Amygdala (tissue), 56 donors: ENCODE measurements at regions not wholly inside any gene's neighbourhood (a gene's known extent, or its start where the extent isn't known, plus 50 kb on each side); places are given as distances from the start of the nearest gene placed in this dataset.

Source experiments
- DNase-seq, 56 donors: peaks; one replicate each; lab custom pipeline; 2025; lab: John Stamatoyannopoulos, UW

DNA sequence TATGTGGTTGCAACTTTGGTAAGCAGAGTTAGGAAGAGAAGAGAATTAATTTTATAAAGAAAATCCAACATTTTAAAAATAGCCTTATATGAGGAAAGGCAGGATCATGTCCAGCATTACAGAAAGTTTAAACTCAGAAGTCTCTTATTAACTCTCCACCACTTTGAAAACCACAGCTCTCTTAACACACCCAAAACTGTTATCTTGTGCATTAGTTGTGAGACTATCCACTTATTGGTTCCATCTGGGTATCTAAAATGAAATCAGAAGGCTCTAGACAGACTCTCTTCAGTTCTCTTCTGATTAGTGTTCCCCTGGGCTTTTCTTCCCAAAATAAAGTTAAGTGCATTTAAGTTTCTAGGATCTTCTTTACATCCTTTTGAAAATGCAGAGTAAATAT, 251.5 kb downstream of the TXNL1 start:
- no peak for DNase-seq

DNA sequence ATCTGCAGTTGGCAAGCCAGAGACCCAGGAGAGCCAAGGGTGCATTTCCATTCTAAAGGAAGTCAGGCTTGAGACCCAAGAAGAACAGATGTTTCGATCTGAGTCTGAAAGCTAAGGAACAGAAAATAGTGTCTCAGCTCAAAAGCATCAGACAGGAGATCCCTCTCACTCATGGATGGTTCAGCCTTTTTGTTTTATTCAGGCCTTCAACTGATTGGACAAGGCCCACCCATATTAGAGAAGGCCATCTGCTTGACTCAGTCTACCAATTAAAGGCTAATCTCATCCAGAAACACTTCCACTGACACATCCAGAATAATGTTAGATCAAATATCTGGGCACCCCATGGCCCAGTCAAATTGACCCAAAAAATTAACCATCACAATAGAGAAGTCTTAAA, 255.0 kb downstream of the TXNL1 start:
- no peak for DNase-seq

DNA sequence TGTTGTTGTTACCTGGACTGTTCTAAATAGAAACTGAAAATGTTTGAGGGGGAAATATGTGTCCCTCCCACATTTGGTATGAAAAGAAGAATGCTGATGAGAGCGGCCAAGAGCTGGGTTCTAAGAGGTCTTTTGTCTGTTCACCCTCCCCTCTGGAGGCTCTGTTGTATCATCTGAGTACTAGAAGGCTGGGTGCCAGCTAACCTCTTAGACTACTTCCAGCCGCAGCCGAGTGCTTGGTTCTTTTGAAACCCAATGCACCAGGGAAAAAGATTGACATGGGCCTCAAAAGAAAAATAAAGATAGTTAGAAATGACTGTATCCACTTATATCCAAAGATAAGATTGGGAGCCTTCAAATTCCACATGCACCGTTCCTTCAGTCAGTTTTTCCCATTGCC, 255.9 kb downstream of the TXNL1 start:
- DNase-seq, result peak in 44 of 56 donors; percentile 1 to 81 (median 40)

DNA sequence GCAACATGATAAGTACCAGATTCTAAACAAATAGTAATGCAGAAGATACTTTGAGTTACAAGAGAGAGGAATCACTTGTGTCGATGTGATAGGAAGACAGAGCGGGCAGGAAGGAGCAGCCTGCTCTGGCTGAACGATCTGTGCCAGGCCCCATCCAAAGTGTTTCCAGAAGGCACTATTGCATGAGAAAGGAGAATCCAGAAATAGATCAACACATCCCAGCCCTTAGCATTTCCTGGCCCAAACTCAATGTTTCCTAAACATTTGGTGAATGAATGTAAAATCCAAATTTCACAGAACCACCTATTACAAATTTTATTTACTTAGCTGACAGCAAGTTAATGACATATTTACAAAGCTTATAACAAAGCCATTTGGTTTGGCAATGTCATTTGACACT, 257.2 kb downstream of the TXNL1 start:
- no peak for DNase-seq

DNA sequence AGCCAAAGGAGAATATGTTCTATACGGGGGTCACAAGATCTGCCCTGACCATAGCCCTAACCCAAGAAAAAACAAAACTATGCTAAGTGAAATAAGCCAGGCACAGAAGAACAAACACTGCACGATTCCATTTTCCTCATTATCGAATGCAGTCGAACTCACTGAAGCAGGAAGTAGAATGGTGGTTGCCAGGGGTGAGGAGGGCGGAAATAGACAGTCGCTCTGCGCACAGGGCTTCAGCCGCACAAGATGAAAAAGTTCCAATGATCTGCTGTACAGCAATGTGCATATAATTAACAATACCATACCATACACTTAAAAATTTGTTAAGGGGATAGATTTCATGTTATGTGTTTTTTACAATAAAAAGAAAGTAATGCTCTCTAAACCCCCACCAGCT, 257.7 kb downstream of the TXNL1 start:
- no peak for DNase-seq

DNA sequence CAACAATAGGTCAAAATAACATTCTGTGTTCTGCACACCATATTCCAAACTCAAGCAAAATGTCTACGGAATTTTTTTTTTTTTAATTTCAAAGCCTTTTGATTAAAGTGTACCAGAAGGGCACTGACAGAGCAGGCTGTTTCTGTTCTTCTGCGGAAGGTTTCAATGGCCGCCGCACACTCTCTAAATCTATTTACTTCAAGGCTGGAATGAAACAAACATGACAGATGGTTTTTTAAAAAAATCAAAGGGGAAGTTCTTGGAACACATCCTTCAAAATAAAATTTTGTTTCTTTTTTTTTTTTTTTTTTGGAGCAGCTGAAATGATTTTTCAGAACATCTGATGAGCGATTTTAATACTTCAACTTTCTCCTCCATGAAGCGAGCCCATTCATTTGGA, 259.1 kb downstream of the TXNL1 start:
- peak in 1 of 56 donors; percentile 11 for DNase-seq

DNA sequence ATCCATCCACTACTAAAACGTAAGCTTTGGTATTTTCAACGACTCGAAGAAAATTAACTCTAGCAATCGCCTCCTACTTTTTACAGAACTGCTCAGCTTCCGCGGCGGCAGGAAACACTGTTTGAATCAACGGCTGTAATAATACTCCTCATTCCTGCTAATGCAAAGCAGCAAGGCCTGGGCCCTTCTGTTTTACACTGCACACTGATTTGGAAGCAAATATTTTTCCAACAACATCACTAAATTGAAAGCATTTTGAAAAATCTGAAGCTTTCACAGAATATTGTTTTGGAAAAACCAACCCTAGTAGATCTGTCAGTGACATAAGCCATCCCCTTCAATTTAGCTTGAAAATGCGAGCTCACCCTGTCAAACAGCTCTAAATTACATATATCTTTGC, 261.2 kb downstream of the TXNL1 start:
- no peak for DNase-seq

DNA sequence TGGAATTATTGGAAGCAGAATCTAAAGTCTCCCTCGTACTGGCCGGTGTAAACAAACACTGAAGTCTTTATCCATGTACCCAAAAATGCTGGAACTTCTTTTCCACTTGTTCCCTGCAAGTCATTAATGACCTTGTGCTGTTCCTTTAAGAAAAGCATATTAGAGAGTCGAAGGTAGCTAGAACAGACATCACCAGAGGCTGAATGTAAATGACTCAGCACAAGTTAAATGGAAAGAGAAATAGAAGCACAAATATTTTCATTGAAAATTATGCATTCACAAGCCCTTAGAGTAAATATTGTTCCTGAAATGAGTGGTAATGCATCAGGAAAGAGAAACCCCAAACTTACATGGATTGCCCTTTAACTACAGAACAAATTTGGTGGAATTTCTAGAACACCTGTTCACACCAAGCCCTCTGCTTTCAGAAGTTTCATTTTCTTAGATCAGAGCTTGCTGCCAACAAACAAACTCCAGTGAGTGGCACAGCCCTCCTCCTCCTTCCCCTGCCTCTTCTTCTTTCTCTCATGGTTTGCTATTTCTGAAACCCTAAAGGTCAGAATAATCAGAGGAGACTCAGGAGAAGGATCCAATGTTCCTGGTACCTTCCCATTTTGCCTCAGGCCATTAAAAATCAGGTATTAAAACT, 264.3 kb downstream of the TXNL1 start:
- no peak for DNase-seq

DNA sequence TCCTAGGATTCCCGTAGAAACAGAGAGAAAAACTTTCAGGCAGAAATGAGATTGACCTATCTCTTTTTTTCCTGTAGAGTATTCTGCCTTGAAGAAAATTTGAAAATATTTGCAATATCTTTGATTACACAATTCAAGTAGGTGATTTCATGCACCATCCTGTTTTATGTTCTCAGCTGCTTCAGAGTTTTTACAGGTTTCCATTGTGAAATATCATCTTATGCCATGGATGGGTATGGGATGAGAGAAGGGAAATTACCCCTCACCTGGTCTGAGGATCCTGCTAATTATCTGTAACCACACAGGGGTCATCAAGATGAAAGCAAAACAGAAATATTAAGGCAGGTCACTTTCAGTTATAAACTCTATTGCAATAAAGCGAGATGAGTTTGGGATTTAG, 264.8 kb downstream of the TXNL1 start:
- no peak for DNase-seq

DNA sequence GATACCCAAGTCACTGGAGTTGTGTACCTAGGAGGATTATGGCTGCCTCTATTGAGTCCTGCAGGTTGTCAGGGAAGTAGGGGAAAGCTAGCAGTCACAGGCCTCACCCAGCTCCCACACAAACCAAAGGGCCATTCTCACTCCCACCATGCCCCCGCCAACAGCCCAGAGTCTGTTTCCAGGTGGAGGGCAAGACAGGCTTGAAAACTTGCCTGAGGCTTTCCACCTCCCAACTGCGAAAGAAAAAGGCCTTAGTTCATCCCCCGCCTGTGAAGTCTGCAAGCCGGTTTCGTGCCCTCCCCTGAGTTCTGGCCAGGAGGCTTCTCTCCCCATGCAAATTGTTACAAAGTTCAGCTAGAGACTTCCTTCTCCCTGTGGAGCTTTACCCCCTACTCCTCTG, 270.3 kb downstream of the TXNL1 start:
- DNase-seq, result no peak

DNA sequence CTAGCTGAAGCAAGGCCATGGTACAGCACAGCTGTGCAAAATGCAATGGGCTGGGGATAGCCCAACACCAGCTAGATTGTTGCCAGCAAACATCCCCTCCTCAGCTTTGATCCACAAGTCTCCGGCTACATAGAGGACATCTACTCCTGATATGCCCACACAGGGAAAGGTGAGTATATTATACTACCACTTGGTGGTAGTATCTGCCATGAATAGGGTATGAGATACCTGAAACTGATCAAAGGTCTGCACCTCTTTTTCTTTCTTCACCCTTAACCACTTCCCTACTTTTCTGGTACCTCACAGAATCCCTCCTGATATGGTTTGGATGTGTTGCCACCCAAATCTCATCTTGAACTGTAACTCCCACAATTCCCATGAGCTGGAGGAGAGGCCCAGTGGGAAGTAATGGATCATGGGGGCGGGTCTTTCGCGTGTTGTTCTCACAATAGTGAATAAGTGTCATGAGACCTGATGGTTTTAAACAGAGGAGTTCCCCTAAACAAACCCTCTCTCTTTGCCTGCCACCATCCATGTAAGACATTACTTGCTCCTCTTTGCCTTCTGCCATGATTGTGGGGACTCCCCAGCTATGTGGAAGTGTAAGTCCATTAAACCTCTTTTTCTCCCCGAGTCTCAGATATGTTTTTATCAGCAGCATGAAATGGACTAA, 279.6 kb downstream of the TXNL1 start:
- DNase-seq, result no peak

DNA sequence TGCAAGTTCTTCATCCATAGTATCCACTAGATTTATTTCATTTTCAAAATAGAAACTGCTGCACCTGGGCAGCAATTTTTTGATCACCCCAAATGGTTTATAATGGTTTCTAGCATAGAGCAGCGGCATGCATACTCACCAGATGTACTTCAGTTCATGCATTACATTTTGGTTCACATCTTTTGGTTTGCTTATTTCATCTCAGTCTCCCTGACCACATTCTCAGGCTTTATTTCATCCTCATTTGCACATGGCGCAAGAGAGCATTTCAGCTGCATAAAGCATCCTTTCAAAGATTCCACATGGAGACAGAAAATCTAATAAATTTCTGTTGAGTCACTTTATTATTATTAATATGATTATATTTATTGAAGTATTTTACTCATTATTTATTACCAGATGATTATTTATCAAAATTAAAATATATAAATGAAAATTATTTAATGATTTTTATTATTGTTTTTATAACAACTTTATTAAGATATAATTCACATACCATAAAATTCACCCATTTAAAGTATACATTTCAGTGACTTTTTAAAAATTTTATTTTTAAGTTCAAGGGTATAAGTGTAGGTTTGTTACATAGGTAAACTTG, 284.6 kb downstream of the TXNL1 start:
- DNase-seq, result no peak

DNA sequence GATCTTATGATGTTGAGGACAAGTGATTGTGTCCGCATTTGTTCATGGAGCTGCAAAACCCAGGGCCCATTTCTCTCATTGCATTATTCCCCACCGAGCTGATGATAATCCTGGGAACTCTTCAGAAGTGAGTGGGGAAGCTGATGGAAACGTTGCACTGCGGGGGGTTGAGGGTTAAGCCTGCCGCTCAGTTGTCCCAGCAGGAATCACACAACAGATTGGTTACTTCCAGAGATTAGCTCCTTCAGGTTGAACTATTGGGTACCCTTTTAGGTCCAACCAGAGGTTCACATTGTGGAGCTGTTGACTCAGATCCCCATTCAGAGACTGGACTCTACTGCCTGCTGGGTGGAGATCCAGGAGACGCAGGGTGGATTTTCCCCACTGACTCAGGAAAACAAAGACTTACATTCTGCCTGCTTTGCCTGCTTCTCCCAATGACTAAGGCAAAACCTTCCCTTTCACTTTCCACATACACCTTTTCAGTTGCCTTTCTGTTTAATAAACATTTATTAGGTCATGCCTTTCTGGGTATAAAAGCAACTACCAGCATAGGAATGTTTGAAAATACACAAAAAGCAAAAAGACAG, 286.4 kb downstream of the TXNL1 start:
- DNase-seq, result no peak

DNA sequence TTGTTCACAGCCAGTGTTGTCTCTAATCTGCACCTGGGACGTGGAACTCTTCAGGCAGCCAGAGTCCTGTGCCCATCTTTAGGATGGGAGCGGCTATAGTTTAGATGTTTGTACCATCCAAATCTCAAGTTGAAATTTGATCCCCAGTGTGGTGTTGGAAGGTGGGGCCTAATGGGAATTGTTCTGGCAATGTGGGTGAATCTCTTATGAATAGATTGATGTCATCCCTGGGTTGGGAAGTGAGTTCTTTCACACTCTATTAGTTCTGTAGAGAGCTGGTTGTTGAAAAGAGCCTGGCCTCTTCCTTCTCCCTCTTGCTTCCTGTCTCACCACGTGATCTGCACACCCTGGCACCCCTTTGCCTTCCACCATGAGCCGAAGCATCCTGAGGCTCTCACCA, 300.9 kb downstream of the TXNL1 start:
- DNase-seq, result no peak

DNA sequence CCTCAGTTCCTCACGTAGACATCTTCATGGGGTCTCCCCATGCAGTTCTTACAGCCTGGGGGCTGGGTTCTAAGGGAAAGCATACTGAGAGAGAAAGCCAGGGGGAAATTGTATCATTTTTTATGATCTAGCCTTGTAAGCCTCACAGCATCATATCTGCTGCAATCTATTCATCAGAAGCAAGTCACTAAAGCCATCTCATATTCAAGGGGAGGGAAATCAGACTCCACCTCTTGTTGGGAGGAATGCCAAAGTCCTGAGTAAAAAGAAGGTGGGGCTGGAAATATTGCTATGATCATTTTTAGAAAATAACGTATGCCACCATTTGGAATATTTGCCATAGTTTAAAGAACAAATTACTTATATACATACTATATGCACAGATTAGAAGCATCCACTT, 304.6 kb downstream of the TXNL1 start:
- no peak for DNase-seq

DNA sequence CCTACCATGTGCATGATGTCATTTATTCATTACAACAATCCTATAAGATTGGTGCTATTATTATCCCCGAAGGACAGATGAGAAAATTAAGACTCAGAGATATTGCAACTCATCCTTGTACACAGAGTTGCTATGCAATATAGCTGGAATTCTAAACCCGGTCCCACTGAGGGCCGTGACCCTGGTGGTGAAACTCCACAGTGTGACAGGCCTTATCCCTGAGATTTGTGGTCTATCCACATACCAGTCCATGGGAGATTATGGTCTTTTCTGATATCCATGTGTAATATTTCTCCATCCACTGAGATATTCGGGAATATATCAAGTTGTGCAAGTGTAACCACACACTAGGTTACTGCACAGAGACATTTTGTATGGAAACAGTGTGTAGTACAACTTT, 305.2 kb downstream of the TXNL1 start:
- no peak for DNase-seq

DNA sequence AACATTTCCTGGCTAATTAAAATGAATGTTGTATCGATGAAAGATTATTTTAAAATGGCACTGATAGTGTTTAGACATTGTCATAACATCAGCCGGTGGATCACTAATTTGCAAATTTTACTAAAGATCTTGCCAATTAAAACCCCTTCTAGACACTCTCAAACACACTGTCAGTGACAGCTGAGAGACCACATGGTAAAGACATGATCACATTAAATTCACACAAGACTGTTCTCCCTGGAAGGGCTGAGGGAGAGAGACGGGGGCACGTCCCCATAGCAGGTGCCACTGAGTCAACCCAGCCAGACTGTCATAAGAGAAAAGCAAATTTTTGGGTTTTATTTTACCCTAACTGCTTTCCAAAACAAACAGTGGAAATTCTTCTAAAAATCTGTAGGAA, 306.0 kb downstream of the TXNL1 start:
- DNase-seq, result no peak

DNA sequence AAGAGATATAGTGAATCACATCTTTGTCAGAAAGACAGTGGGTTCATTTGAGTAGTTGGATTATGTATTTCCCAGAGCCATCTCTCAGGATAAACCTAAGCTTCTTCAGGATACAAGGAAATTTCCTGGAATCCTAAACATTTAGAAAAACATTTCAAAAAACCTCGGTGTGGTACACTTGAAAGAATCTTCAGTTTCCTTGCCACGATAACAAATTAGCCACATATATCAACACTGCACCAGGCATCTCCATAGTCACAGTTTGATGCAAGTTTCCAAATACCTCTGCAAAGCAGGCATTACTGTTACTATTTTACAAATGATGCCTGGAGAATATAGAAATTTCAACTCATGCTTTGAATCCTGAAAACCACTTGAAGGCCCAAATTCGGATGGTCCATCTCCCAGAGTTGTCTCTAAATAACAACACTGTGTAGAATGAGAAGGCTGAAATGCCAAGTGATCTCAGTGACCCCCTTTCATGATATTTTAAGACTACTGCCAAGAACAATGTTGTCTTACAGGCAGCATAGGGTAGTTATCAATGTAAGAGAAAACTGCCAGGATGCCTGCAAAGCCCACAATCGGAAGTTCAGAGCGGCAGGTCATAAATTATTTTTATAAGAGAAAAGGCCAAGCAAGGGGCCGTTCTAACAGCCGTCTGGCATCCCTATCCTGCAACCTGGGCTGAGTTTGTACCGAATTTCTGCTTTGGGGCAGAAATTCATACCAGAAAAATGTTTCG, 307.9 kb downstream of the TXNL1 start:
- DNase-seq, result no peak

DNA sequence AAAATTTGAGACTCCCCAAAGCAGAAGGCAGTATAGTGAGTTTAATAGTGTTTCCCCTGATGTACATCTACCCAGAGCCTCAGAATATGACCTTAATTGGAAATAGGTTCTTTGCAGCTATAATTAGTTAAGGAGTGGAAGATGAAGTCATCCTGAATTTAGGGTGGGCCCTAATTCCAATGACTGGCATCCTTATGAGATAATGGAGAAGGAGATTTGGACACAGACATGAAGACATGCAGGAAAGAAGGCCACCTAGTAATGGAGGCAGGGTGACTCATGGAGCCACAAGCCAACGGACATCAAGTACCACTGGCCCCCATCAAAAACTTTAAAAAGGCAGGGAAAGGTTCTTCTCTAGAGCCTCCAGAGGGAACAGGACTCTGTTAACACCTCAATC, 308.9 kb downstream of the TXNL1 start:
- no peak for DNase-seq

DNA sequence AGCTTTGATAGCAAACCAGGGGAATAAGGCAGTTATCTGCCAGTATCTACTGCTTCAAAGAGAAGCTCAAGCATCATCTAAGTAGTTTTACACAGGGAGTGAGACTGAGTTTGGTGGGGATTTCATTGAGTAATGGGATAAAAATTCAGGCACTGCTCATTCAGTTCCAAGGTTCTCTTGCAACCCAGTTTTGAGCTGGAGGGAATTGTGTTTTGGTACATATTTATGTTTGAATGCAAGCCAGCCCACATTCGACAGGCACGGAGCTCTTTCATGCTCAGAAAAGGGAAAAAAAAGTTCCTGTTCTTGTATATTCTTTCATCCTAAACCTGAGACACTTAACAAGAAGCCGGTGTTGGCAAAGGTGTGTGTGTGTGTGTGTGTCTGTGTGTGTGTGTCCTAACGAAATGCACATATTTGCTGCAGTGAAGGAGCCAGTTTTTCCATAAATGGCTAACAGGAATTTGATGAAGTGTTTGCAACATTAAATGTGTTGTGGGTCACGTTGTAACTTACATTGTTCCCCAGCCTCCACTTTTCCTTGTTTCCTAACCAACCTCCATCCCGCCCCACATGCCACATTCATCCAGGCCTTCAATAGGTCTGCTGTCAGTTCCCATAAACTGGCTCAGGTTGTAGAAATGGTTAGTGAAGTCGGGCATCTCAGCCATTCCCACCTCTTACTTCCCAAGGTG, 311.1 kb downstream of the TXNL1 start:
- DNase-seq, result no peak
